HUES6 (cell line): ENCODE measurements at regions not wholly inside any gene's neighbourhood (a gene's known extent, or its start where the extent isn't known, plus 50 kb on each side); places are given as distances from the start of the nearest gene placed in this dataset.

ENCODE experiments used
- H3K27ac ChIP-seq: 2 replicates; pipeline ENCODE4 v1.7.0; 2013; ENCODE audit warnings: low read depth, mild to moderate bottlenecking, low read length, inconsistent platforms
- H3K27me3 ChIP-seq: 2 replicates; pipeline ENCODE4 v1.6.1; 2013; ENCODE audit warnings: low read length; ENCODE audit not compliant: control insufficient read depth, insufficient read depth
- H3K36me3 ChIP-seq: 2 replicates; pipeline ENCODE4 v1.6.1; 2013; ENCODE audit warnings: low read length; ENCODE audit not compliant: control insufficient read depth, insufficient read depth
- H3K4me1 ChIP-seq: 2 replicates; pipeline ENCODE4 v1.6.1; 2013; ENCODE audit warnings: low read length; ENCODE audit not compliant: control insufficient read depth, insufficient read depth
- H3K4me3 ChIP-seq: 2 replicates; pipeline ENCODE4 v1.5.1; 2013; ENCODE audit warnings: low read depth, low read length
- H3K9ac ChIP-seq: one replicate; pipeline ENCODE4 v1.6.1; 2013; ENCODE audit warnings: mild to moderate bottlenecking, low read length
- H3K9me3 ChIP-seq: 2 replicates; pipeline ENCODE4 v1.6.1; 2013; ENCODE audit warnings: low read depth, low read length; ENCODE audit not compliant: control insufficient read depth, insufficient read depth

GRCh38 chr12:48286665-48287064 lies 64.1 kb downstream of the ZNF641 start:
- no peaks in the 10 kb centered on the region for H3K36me3 ChIP-seq
- H3K27ac ChIP-seq = no peak overlapping the region
- H3K27me3 ChIP-seq = peaks cover 42% of the 10 kb centered on the region
- H3K9me3 ChIP-seq = no peaks in the 10 kb centered on the region
- no peaks in the 10 kb centered on the region for H3K4me1 ChIP-seq
- H3K4me3 ChIP-seq = no peak overlapping the region
- no peak overlapping the region for H3K9ac ChIP-seq

DNA sequence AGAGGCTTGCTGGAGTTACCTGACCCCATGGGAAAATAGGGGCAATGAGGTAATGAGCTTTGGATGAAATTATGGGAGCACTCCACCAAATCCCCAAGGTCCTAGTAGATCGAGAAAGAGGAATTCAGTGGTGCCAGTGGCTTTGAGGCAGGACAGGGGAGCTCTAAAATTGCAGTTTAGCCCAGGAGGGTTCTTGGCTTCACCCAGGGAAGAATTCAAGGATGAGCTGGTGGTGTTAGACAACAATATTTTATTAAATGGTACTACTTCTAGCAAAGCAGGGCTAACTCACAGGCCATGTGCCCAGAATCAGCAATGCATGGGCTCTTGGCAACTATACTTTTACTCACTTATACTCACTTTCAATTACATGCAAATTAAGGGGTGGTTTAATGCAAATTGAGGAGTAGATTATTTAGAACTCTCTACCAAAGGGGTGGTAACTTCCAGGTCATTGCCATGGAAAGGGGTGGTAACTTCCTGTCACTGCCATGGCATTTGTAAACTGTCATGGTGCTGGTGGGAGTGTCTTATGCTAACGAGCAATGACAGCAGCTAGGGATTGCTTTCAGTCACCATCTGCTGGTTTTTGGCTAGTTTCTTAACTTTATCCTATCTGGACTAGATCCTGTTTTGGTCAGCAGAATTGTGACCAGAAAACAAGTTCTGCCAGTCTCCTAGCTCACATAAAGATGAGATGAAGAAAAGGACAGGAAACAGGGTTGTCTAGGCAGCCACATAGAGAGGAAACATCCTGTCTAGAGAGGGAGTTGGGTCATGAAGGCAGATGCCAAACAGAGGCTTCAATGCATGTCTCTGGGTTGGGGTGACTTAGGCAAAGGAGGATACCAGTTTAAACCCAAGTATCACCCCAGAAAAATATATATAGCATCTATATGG lies 64.7 kb downstream of the ZNF641 start:
- no peaks in the 10 kb centered on the region for H3K4me1 ChIP-seq
- no peak overlapping the region for H3K4me3 ChIP-seq
- no peak overlapping the region for H3K27ac ChIP-seq
- H3K9me3 ChIP-seq = no peaks in the 10 kb centered on the region
- H3K36me3 ChIP-seq = no peaks in the 10 kb centered on the region
- H3K27me3 ChIP-seq = peaks cover 48% of the 10 kb centered on the region
- H3K9ac ChIP-seq = no peak overlapping the region

DNA sequence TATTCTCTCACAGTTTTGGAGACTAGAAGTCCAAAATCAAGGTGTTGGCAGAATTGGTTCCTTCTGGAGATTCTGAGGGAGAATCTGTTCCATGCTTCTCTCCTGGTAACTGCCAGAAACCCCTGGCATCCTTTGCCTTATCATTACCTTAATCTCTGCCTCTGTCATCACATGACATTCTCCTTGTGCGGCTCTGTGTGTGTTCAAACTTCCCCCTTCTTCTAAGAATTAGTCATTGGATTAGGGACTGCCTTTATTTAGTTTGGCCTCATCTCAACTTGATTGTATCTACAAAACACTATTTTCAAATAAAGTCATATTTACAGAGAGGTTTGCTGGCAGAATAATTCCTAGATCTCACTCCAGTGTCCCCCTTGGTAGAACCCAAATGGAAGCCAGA lies 68.9 kb downstream of the ZNF641 start:
- no peak overlapping the region for H3K27ac ChIP-seq

DNA sequence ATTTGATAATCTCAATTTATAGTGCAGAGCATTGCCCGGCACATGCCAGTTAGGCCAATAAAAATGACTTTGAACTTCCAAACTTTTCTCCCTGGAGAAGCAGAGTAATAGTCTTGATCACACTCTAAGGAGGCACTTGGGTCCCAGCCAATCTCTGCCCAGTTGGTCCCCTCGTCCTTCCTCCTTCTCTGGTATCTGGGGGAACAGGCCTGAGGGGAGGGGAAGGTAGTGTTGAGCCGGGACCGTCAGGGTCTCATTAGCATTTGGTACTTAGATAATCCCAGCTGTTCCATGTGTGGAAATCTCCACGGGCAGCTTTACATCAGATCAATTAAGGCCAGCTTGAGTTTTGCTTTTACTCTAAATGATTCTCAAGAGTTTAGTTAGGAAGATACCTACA lies 70.1 kb downstream of the ZNF641 start:
- Histone ChIP-seq H3K9ac (no peak overlapping the region), H3K4me3 (no peak overlapping the region), H3K27me3 (peaks cover 80% of the 10 kb centered on the region), H3K36me3 (no peaks in the 10 kb centered on the region), H3K27ac (no peak overlapping the region), H3K4me1 (peaks cover 4% of the 10 kb centered on the region; the same call in 1 of the 2 replicates), H3K9me3 (no peaks in the 10 kb centered on the region)

More for the DNA sequence above, 68.9 kb downstream of the ZNF641 start:
- no peak overlapping the region for H3K9ac ChIP-seq
- H3K4me1 ChIP-seq = peaks cover 4% of the 10 kb centered on the region; the same call in 1 of the 2 replicates
- H3K36me3 ChIP-seq = no peaks in the 10 kb centered on the region
- H3K27me3 ChIP-seq = peaks cover 71% of the 10 kb centered on the region
- H3K4me3 ChIP-seq = no peak overlapping the region
- H3K9me3 ChIP-seq = no peaks in the 10 kb centered on the region

GRCh38 chr12:48279601-48280000 lies 71.1 kb downstream of the ZNF641 start:
- Histone ChIP-seq H3K4me1 (peaks cover 4% of the 10 kb centered on the region; the same call in 1 of the 2 replicates), H3K9me3 (no peaks in the 10 kb centered on the region), H3K4me3 (no peak overlapping the region), H3K27me3 (peaks cover 85% of the 10 kb centered on the region), H3K9ac (no peak overlapping the region), H3K36me3 (no peaks in the 10 kb centered on the region), H3K27ac (no peak overlapping the region)

DNA sequence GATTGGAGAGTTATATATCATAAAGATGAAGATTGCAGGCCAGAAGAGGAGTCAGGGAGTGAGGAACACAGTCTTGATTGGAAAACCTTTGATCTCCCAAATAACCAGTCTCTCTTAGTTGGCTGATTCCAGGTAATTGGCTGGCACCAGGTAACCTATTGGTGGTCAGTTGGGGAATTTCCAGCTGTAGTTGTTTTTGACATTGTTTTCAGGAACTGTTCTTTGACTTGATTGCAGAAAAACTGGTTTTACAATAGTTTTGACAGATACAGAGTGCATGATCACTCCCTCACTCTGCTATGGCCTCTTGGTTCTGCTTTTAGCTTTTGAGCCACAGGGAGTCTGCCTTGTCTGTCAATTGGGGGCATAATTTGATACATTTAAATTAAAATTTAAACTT lies 71.6 kb downstream of the ZNF641 start:
- Histone ChIP-seq H3K4me3 (no peak overlapping the region), H3K4me1 (peaks cover 4% of the 10 kb centered on the region; the same call in 1 of the 2 replicates), H3K9me3 (no peaks in the 10 kb centered on the region), H3K27me3 (peaks cover 82% of the 10 kb centered on the region), H3K27ac (no peak overlapping the region), H3K36me3 (no peaks in the 10 kb centered on the region), H3K9ac (no peak overlapping the region)

DNA sequence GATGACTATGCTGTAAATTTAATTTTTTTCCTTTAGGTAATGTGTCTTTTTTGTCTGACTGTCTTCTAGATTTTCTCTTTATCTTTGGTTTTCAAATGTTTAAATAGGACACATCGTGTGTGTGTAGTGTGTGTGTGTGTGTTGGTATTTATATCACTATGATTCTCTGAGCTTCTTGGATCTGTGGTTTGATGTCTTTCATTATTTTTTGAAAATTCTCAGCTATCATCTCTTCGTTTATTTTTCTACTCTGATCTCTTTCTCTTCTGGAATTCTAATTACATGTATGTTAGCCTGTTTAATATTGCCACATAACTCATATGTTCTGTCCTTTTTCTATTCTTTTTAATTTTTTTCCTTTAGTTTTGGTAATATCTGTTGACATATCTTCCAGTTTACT lies 73.5 kb upstream of the OR10AD1 start:
- no peaks in the 10 kb centered on the region for H3K36me3 ChIP-seq
- H3K27ac ChIP-seq = no peak overlapping the region
- H3K4me3 ChIP-seq = no peak overlapping the region
- H3K9ac ChIP-seq = no peak overlapping the region
- peaks cover 4% of the 10 kb centered on the region; the same call in 1 of the 2 replicates for H3K4me1 ChIP-seq
- no peaks in the 10 kb centered on the region for H3K9me3 ChIP-seq
- H3K27me3 ChIP-seq = peaks cover 57% of the 10 kb centered on the region

GRCh38 chr12:48266826-48267225 lies 63.7 kb upstream of the OR10AD1 start:
- H3K9ac ChIP-seq = no peak overlapping the region
- no peaks in the 10 kb centered on the region for H3K36me3 ChIP-seq
- H3K27me3 ChIP-seq = peaks cover 55% of the 10 kb centered on the region
- H3K4me1 ChIP-seq = no peaks in the 10 kb centered on the region
- no peak overlapping the region for H3K4me3 ChIP-seq
- no peaks in the 10 kb centered on the region for H3K9me3 ChIP-seq
- no peak overlapping the region for H3K27ac ChIP-seq

GRCh38 chr12:48265777-48266176 lies 62.7 kb upstream of the OR10AD1 start:
- H3K4me3 ChIP-seq = no peak overlapping the region
- H3K27ac ChIP-seq = no peak overlapping the region
- no peaks in the 10 kb centered on the region for H3K36me3 ChIP-seq
- H3K27me3 ChIP-seq = peaks cover 52% of the 10 kb centered on the region
- H3K9me3 ChIP-seq = no peaks in the 10 kb centered on the region
- H3K4me1 ChIP-seq = no peaks in the 10 kb centered on the region
- no peak overlapping the region for H3K9ac ChIP-seq

DNA sequence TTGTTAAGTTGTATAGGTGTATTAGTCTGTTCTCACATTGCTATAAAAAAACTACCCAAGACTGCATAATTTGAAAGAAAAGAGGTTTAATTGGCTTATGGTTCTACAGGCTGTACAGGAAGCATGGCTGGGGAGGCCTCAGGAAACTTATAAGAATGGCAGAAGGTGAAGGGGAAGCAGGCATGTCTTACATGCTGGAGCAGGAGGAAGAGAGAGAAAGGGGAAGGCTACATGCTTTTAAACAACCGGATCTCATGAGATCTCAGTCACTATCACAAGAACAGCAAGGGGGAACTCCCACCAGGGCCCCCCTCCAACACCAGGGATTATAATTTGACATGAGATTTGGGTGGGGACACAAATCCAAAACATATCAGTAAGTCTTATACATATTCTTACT lies 60.5 kb upstream of the OR10AD1 start:
- H3K36me3 ChIP-seq = no peaks in the 10 kb centered on the region
- no peak overlapping the region for H3K9ac ChIP-seq
- H3K4me1 ChIP-seq = no peaks in the 10 kb centered on the region
- H3K4me3 ChIP-seq = no peak overlapping the region
- peaks cover 37% of the 10 kb centered on the region for H3K27me3 ChIP-seq
- no peaks in the 10 kb centered on the region for H3K9me3 ChIP-seq
- H3K27ac ChIP-seq = no peak overlapping the region

- H3K9ac ChIP-seq = no peak overlapping the region
- H3K4me1 ChIP-seq = no peaks in the 10 kb centered on the region
- H3K27me3 ChIP-seq = peaks cover 21% of the 10 kb centered on the region
- H3K36me3 ChIP-seq = no peaks in the 10 kb centered on the region
- no peak overlapping the region for H3K27ac ChIP-seq
- H3K9me3 ChIP-seq = no peaks in the 10 kb centered on the region
- no peak overlapping the region for H3K4me3 ChIP-seq
Measured at GRCh38 chr12:48261773-48262172, 58.7 kb upstream of the OR10AD1 start.
